Upper lobe of right lung (tissue), 1 donor: ENCODE measurements at regions not wholly inside any gene's neighbourhood (a gene's known extent, or its start where the extent isn't known, plus 50 kb on each side); places are given as distances from the start of the nearest gene placed in this dataset.

Experiments used
- ATAC-seq: fragments of 200-7000 bp; cut with Tn5 transposase; one replicate; pipeline ENCODE4 v1.9.1; 2020; ENCODE audit warnings: mild to moderate bottlenecking, moderate library complexity
- DNase-seq: peaks from one replicate; pipeline ENCODE4 v3.0.0-alpha.2; 2020
- H3K27ac ChIP-seq: fragments of 200-600 bp; one replicate; pipeline ENCODE4 v1.8.0; 2022
- H3K27me3 ChIP-seq: fragments of 200-600 bp; one replicate; pipeline ENCODE4 v1.8.0; 2022; ENCODE audit warnings: mild to moderate bottlenecking
- H3K36me3 ChIP-seq: fragments of 200-600 bp; one replicate; pipeline ENCODE4 v1.8.0; 2022
- H3K4me1 ChIP-seq: fragments of 200-600 bp; one replicate; pipeline ENCODE4 v1.8.0; 2022
- H3K4me3 ChIP-seq: fragments of 200-600 bp; one replicate; pipeline ENCODE4 v1.8.0; 2022; ENCODE audit warnings: mild to moderate bottlenecking
- H3K9me3 ChIP-seq: fragments of 200-600 bp; one replicate; pipeline ENCODE4 v1.8.0; 2022
- intact Hi-C: fragments of 100-400 bp; cut with DNase I; formaldehyde crosslinking; loops from one replicate; pipeline ENCODE4 v1.11.0; 2022
- TF ChIP-seq, protein P1 (sequence below): fragments of 200-600 bp; IDR thresholded peaks from one replicate; pipeline ENCODE4 v1.8.0; 2022; ENCODE audit warnings: antibody characterized with exemption
- donor health status: DM: no; HTN: yes; CAD: no; lungs with severe emphysema.

DNA sequence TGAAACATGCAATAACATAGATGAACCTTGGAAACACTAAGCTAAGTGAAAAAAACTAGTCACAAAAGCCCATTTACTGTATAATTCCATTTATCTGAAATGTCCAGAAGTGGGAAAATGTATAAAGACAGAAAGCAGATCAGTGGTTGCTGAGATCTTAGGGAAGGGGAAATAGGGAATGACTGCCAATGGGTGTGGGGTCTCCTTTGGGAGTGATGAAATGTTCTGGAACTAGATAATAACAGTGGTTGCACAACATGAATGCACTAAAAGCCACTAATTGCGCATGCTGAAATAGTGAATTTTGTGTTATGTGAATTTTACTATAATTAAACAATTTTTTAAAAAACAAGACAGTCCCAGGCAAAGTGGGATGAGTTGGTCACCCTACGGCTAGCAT lies 472.8 kb downstream of the CCDC171 start:
- no peak for DNase-seq
- Histone ChIP-seq H3K36me3 (no peaks in the 10 kb centered on the region), H3K27me3 (no peaks in the 10 kb centered on the region), H3K9me3 (no peaks in the 10 kb centered on the region), H3K4me3 (no peak overlapping the region), H3K27ac (no peak overlapping the region), H3K4me1 (no peaks in the 10 kb centered on the region)
- TF ChIP-seq, protein P1, sequence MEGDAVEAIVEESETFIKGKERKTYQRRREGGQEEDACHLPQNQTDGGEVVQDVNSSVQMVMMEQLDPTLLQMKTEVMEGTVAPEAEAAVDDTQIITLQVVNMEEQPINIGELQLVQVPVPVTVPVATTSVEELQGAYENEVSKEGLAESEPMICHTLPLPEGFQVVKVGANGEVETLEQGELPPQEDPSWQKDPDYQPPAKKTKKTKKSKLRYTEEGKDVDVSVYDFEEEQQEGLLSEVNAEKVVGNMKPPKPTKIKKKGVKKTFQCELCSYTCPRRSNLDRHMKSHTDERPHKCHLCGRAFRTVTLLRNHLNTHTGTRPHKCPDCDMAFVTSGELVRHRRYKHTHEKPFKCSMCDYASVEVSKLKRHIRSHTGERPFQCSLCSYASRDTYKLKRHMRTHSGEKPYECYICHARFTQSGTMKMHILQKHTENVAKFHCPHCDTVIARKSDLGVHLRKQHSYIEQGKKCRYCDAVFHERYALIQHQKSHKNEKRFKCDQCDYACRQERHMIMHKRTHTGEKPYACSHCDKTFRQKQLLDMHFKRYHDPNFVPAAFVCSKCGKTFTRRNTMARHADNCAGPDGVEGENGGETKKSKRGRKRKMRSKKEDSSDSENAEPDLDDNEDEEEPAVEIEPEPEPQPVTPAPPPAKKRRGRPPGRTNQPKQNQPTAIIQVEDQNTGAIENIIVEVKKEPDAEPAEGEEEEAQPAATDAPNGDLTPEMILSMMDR: no peak
- ATAC-seq: no peak
- intact Hi-C loops: no loop called here

DNA sequence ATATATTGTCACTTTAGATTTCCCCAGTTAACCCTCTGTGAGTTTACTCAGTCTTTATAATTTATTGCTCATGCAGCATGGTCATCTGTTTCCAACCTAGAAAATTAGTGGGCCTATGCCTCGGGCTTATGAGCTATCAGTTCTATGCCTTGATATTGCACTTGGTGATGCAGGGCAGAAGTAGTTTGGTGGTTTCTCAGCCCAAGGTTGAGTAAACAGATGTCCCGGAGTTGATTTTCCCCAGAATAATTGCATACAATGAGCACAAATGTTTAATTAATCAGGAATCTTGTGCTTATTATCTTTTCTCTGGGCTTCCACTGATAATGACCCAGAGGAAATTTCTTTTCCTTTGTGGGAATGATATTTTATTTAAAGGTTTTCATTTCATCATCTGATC lies 474.0 kb downstream of the CCDC171 start:
- Histone ChIP-seq H3K27me3 (no peaks in the 10 kb centered on the region), H3K4me1 (no peaks in the 10 kb centered on the region), H3K9me3 (no peaks in the 10 kb centered on the region), H3K36me3 (no peaks in the 10 kb centered on the region), H3K27ac (no peak overlapping the region), H3K4me3 (no peak overlapping the region)
- ATAC-seq: no peak
- TF ChIP-seq, protein P1: no peak
- intact Hi-C loops: no loop called here
- no peak for DNase-seq

DNA sequence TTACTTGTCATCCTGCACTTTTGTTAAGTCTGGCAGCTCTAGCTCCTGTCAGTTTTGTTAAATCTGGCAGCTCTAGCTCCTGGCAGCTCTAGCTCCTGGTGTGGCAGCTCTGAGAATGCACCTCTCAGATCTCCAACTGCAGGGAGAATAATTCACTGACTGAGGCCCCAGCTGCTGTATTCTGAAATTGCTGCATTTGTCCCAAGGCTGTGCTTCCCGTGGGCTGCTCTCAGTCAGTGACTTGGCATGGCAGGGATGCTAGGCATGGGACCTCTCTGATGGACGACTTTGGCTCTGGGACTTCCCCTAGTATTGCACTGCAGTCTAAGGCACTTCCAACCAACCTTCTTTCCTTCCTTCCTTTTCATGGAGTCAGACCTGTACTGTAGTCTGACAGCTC lies 475.7 kb downstream of the CCDC171 start:
- Histone ChIP-seq H3K27me3 (no peaks in the 10 kb centered on the region), H3K9me3 (no peaks in the 10 kb centered on the region), H3K36me3 (no peaks in the 10 kb centered on the region), H3K4me1 (no peaks in the 10 kb centered on the region), H3K27ac (no peak overlapping the region), H3K4me3 (no peak overlapping the region)
- ATAC-seq: no peak
- TF ChIP-seq, protein P1: no peak
- DNase-seq: no peak
- intact Hi-C loops: no loop called here

DNA sequence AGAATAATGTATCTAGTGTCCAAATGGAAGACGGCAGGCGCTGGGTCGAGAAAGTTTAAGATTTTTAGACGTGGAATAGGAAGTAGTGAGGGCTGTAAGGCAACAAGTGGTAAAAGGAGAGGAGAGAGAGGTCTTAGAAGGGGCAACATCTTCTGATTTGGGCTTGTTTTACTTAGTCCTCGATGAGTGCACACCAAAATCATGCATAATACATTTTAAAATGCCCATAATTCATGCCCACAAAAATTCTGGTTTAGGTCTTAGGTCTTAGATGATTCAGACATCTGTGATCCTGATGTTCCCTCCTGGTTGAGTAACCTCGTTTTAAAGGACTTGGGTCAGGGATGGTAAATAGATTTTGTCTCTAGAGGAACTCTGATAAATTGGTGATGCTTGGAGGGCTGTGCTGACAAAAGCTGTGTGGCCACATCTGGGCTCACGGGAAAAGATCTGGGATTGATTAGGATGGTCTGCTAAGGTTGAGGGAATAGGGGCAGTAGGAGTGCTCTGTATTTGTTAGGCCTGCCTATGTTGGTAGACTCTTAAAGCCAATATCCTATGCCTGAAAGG lies 476.3 kb downstream of the CCDC171 start:
- intact Hi-C loops: no loop called here
- DNase-seq: no peak
- no peaks in the 10 kb centered on the region for H3K27me3 ChIP-seq
- ATAC-seq: no peak
- H3K36me3 ChIP-seq: no peaks in the 10 kb centered on the region
- no peak overlapping the region for H3K27ac ChIP-seq
- no peaks in the 10 kb centered on the region for H3K9me3 ChIP-seq
- TF ChIP-seq, protein P1: no peak
- no peaks in the 10 kb centered on the region for H3K4me1 ChIP-seq
- no peak overlapping the region for H3K4me3 ChIP-seq

DNA sequence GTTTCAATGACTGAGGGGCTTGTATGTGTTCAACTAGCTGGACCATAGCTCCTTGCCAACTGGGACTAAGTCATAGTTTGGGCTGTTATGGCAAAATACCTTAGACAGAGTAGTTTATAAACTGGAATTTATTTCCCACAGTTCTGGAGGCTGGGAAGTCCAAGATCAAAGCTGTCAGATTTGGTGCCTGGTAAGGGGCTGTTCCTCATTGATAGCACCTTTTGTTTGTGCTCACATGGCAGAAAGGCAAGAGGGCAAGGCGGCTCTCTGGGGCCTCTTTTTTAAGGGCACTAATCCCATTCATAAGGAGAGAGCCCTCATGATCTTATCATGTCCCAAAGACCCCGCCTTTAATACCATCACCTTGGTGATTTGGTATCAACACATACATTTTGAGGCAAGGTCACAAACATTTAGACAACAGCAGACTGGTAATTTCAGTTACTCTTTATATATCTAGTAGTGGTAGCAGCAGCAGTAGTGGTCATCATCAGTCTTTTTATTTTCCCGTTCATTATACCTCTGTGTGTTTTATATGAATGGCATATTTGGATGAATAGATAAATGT lies 477.0 kb downstream of the CCDC171 start:
- intact Hi-C loops: no loop called here
- H3K4me3 ChIP-seq: no peak overlapping the region
- DNase-seq: no peak
- no peaks in the 10 kb centered on the region for H3K4me1 ChIP-seq
- H3K36me3 ChIP-seq: no peaks in the 10 kb centered on the region
- TF ChIP-seq, protein P1: no peak
- H3K9me3 ChIP-seq: no peaks in the 10 kb centered on the region
- ATAC-seq: no peak
- no peaks in the 10 kb centered on the region for H3K27me3 ChIP-seq
- no peak overlapping the region for H3K27ac ChIP-seq
